ENCODE measurements at regions not wholly inside any gene's neighbourhood (a gene's known extent, or its start where the extent isn't known, plus 50 kb on each side); places are given as distances from the start of the nearest gene placed in this dataset.

- DNase-seq (ENCODE audit: low spot score) = no peak
- ATAC-seq = no peak
- Histone ChIP-seq H3K79me2 (ENCODE audit: insufficient read depth, low read length) (no peaks in the 10 kb centered on the region), H3K9ac (ENCODE audit: insufficient read depth, low read depth, low read length) (no peak overlapping the region), H4K20me1 (ENCODE audit: insufficient read depth, low read length) (no peaks in the 10 kb centered on the region), H2AFZ (ENCODE audit: low read length) (no peak overlapping the region), H3K4me2 (ENCODE audit: low read depth, low read length) (no peak overlapping the region), H3K27me3 (ENCODE audit: control insufficient read depth in 1 of 2, insufficient read depth in 2 of 2, low read length in 2 of 2) (no peaks in the 10 kb centered on the region), H3K9me3 (ENCODE audit: low read length) (peaks cover 66% of the 10 kb centered on the region), H3K36me3 (replicated peaks in 1 of 2; ENCODE audit: control insufficient read depth in 1 of 2, insufficient read depth in 2 of 2, low read length in 2 of 2) (no peaks in the 10 kb centered on the region), H3K4me1 (ENCODE audit: insufficient read depth, low read length) (no peaks in the 10 kb centered on the region), H3K27ac (ENCODE audit: extremely low read length, insufficient read depth, low read length) (no peak overlapping the region), H3K4me3 (replicated peaks in 1 of 3; ENCODE audit: insufficient read depth in 1 of 3, low read depth in 2 of 3, low read length in 3 of 3) (no peak overlapping the region)
- intact Hi-C loops (cut with micrococcal nuclease; ENCODE audit: unreplicated experiment) (no loop called here), in situ Hi-C loops (cut with HindIII; ENCODE audit: extremely low pct_ligation_motif_present, low pct_unique_long_range_greater_than_20kb) (no loop called here)
- 3% methylated on average over 2 of the region's 2 CpGs for WGBS (ENCODE audit: low lambda C conversion rate)
- CTCF ChIA-PET (ENCODE audit: low intra/inter-chr PET ratio, low total read pairs) = no interaction called here
- POLR2A ChIA-PET = no interaction called here
- TF ChIP-seq ZNF44 (CRISPR knock-in tag; IDR thresholded peaks at IDR 0.05) = no peak
- no peak for TF ChIP-seq SATB2 (CRISPR knock-in tag; IDR thresholded peaks at IDR 0.05)
- TF ChIP-seq, protein P1, sequence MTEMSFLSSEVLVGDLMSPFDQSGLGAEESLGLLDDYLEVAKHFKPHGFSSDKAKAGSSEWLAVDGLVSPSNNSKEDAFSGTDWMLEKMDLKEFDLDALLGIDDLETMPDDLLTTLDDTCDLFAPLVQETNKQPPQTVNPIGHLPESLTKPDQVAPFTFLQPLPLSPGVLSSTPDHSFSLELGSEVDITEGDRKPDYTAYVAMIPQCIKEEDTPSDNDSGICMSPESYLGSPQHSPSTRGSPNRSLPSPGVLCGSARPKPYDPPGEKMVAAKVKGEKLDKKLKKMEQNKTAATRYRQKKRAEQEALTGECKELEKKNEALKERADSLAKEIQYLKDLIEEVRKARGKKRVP (CRISPR knock-in tag; IDR thresholded peaks at IDR 0.05) = no peak
- no peak for TF ChIP-seq U2AF2 (IDR thresholded peaks at IDR 0.05; ENCODE audit: low read depth, low read length)
- no peak for TF ChIP-seq JUN (CRISPR knock-in tag; IDR thresholded peaks at IDR 0.05)
- no peak for TF ChIP-seq SETDB1 (CRISPR knock-in tag; IDR thresholded peaks at IDR 0.05; ENCODE audit: borderline replicate concordance)
- TF ChIP-seq ZSCAN22 (CRISPR knock-in tag; IDR thresholded peaks at IDR 0.05) = no peak
- TF ChIP-seq NFYB (CRISPR knock-in tag; IDR thresholded peaks at IDR 0.05) = no peak
- no peak for TF ChIP-seq SNAI1 (CRISPR knock-in tag; IDR thresholded peaks at IDR 0.05; ENCODE audit: borderline replicate concordance)
- no peak for TF ChIP-seq ZNF607 (CRISPR knock-in tag; IDR thresholded peaks at IDR 0.05; ENCODE audit: borderline replicate concordance)
- TF ChIP-seq CC2D1A (CRISPR knock-in tag; IDR thresholded peaks at IDR 0.05) = no peak
- no peak for TF ChIP-seq FUBP1 (CRISPR knock-in tag; IDR thresholded peaks at IDR 0.05; ENCODE audit: borderline replicate concordance)
- no peak for TF ChIP-seq RFX5 (IDR thresholded peaks at IDR 0.05; ENCODE audit: low read depth, low read length)
- no peak for TF ChIP-seq KDM1A (CRISPR knock-in tag; IDR thresholded peaks at IDR 0.05)
- TF ChIP-seq ZNF124 (CRISPR knock-in tag; IDR thresholded peaks at IDR 0.05) = no peak
- TF ChIP-seq SMC3 (IDR thresholded peaks at IDR 0.05; ENCODE audit: low read length) = no peak
- TF ChIP-seq ZNF484 (CRISPR knock-in tag; IDR thresholded peaks at IDR 0.05; ENCODE audit: borderline replicate concordance, low read depth) = no peak
- TF ChIP-seq FOSL2 (CRISPR knock-in tag; IDR thresholded peaks at IDR 0.05) = no peak
- FAIRE-seq = no peak
- no TSS peak for BruUV-seq (replicated peaks)
Measured at GRCh38 chr9:25584611-25585010, 93.6 kb downstream of the TUSC1 start.

Data from HepG2 (cell line).